K562 (cell line): ENCODE measurements at regions not wholly inside any gene's neighbourhood (a gene's known extent, or its start where the extent isn't known, plus 50 kb on each side); places are given as distances from the start of the nearest gene placed in this dataset.

Experiments used
- ATAC-seq: fragments of 200-7000 bp; cut with Tn5 transposase; 3 replicates; pipeline ENCODE4 v1.9.1; 2020; ENCODE audit warnings: moderate library complexity
- BruUV-seq: library from RNA; stranded (reverse); fragments of 400-500 nt; replicated peaks from 2 replicates; lab custom pipeline; 2021; lab: Mats Ljungman, UMichigan
- CTCF ChIA-PET: fragments of 300-600 bp; formaldehyde crosslinking; extraction: SDS; loops from one replicate; lab custom pipeline; 2021; ENCODE audit warnings: low intra/inter-chr PET ratio; lab: Yijun Ruan, JAX
- POLR2A ChIA-PET: fragments of 300-600, 350-650 bp; sonication (Branson Sonifier 250); formaldehyde crosslinking; extraction: SDS; loops from one replicate; lab custom pipeline; 2021; ENCODE audit warnings: antibody characterized with exemption, inconsistent platforms; lab: Yijun Ruan, JAX
- DNase-seq, 4 experiments: peaks; one replicate each; pipeline versions ENCODE4 v3.0.0 to v3.0.0-alpha.2; 2011 to 2018; ENCODE audit warnings: low spot score in 3 of 4, mixed read lengths in 3 of 4; ENCODE audit errors: extremely low read depth in 1 of 4
- FAIRE-seq: peaks from 2 replicates; lab custom pipeline; 2011; peaks lifted over from hg19 to GRCh38; lab: Jason Lieb, UNC
- H2AFZ ChIP-seq: 2 replicates; pipeline ENCODE4 v1.6.0; 2011; ENCODE audit warnings: low read depth, low read length, control low read depth, inconsistent platforms
- H3K27ac ChIP-seq: fragments of 200-600 bp; 3 replicates; pipeline ENCODE4 v1.8.0; 2011; ENCODE audit warnings: low read depth, mild to moderate bottlenecking, control low read depth, inconsistent platforms, low read length, moderate library complexity, mixed read lengths; ENCODE audit errors: extremely low read depth
- H3K27me3 ChIP-seq, 2 experiments: fragments of 300-600 bp in 1 of 2; 2 replicates in 1 of 2; 3 replicates in 1 of 2; pipeline versions ENCODE4 v1.6.0 to v1.8.0; 2011; ENCODE audit warnings: inconsistent platforms in 2 of 2, low read length in 2 of 2, mild to moderate bottlenecking in 1 of 2, mixed read lengths in 1 of 2, moderate library complexity in 1 of 2; ENCODE audit not compliant: control insufficient read depth in 2 of 2, insufficient read depth in 2 of 2
- H3K36me3 ChIP-seq: fragments of 300-600 bp; 3 replicates; pipeline ENCODE4 v1.8.0; 2011; ENCODE audit warnings: mild to moderate bottlenecking, low read length, inconsistent platforms; ENCODE audit not compliant: control insufficient read depth, insufficient read depth
- H3K4me1 ChIP-seq, 2 experiments: fragments of 200-600 bp in 1 of 2; replicated peaks in 1 of 2; 2 replicates in 1 of 2; 3 replicates in 1 of 2; pipeline versions ENCODE4 v1.5.1 to v1.8.0; 2011; ENCODE audit warnings: inconsistent platforms in 2 of 2, low read length in 2 of 2, mild to moderate bottlenecking in 1 of 2, mixed read lengths in 1 of 2, moderate library complexity in 1 of 2; ENCODE audit not compliant: control insufficient read depth in 2 of 2, insufficient read depth in 2 of 2
- H3K4me2 ChIP-seq: 2 replicates; pipeline ENCODE4 v1.6.1; 2011; ENCODE audit warnings: low read length, control low read depth, inconsistent platforms, mixed read lengths; ENCODE audit not compliant: insufficient read depth
- H3K4me3 ChIP-seq: fragments of 200-600 bp; sonication (generic), shearing (Covaris generic); 2 replicates; pipeline ENCODE4 v1.5.1; 2016; ENCODE audit warnings: control low read depth, inconsistent platforms
- H3K79me2 ChIP-seq: fragments of 200-600 bp; 3 replicates; pipeline ENCODE4 v1.8.0; 2011; ENCODE audit warnings: low read length, inconsistent platforms; ENCODE audit not compliant: control insufficient read depth, insufficient read depth
- H3K9ac ChIP-seq, 2 experiments: 2 replicates each; pipeline versions ENCODE4 v1.6.0 to v1.6.1; 2011; ENCODE audit warnings: low read depth in 2 of 2, low read length in 2 of 2, control low read depth in 1 of 2, inconsistent platforms in 1 of 2, mild to moderate bottlenecking in 1 of 2, mixed read lengths in 1 of 2; ENCODE audit not compliant: insufficient read depth in 1 of 2
- H3K9me1 ChIP-seq: one replicate; pipeline ENCODE4 v1.6.0; 2011; ENCODE audit warnings: inconsistent platforms, mild to moderate bottlenecking, low read length, moderate library complexity; ENCODE audit not compliant: control insufficient read depth, insufficient read depth
- H3K9me3 ChIP-seq: replicated peaks from 2 replicates; pipeline ENCODE4 v1.5.1; 2011; ENCODE audit warnings: low read depth, low read length, inconsistent platforms; ENCODE audit not compliant: control insufficient read depth, insufficient read depth
- H4K20me1 ChIP-seq: replicated peaks from 2 replicates; pipeline ENCODE4 v1.6.1; 2011; ENCODE audit warnings: low read length, inconsistent platforms, mixed read lengths; ENCODE audit not compliant: control insufficient read depth, insufficient read depth
- ATF1 ChIP-seq, 2 experiments: fragments of 450-650 bp in 1 of 2; IDR thresholded peaks; 2 replicates each; pipeline ENCODE4 v1.6.1; 2016; ENCODE audit warnings: missing compliant biosample characterization in 1 of 2, missing genetic modification characterization in 1 of 2
- EHMT2 ChIP-seq: fragments of 450-650 bp; IDR thresholded peaks from 2 replicates; pipeline ENCODE4 v1.6.1; 2018; ENCODE audit warnings: antibody characterized with exemption
- JUN ChIP-seq, 2 experiments: sonication (generic) in 1 of 2; formaldehyde crosslinking in 1 of 2; IDR thresholded peaks; 2 replicates each; pipeline versions ENCODE4 v1.6.1 to v1.8.0; 2012 to 2022; ENCODE audit warnings: borderline replicate concordance in 2 of 2, mild to moderate bottlenecking in 2 of 2, improper control_type of control experiment in 1 of 2, low read depth in 1 of 2, low read length in 1 of 2, missing genetic modification reagents in 1 of 2
- MED1 ChIP-seq: sonication (generic); formaldehyde crosslinking; IDR thresholded peaks from 2 replicates; pipeline ENCODE4 v1.8.1; 2023; ENCODE audit warnings: missing genetic modification reagents, borderline replicate concordance
- NR2F6 ChIP-seq: fragments of 450-650 bp; formaldehyde crosslinking; IDR thresholded peaks from 2 replicates; pipeline ENCODE4 v1.4.0; 2020; ENCODE audit warnings: mild to moderate bottlenecking
- PPARD ChIP-seq: fragments of 250-450 bp; sonication (Bioruptor Pico); IDR thresholded peaks from 2 replicates; pipeline ENCODE4 v1.8.0; 2022; ENCODE audit warnings: inconsistent platforms, mild to moderate bottlenecking, moderate library complexity
- RBM15 ChIP-seq: fragments of 200-400 bp; formaldehyde crosslinking; IDR thresholded peaks from 2 replicates; pipeline ENCODE4 v1.6.1; 2018; ENCODE audit warnings: mild to moderate bottlenecking, low read length, moderate library complexity; ENCODE audit not compliant: insufficient read depth
- SP2 ChIP-seq: IDR thresholded peaks from 2 replicates; pipeline ENCODE4 v1.6.1; 2011; ENCODE audit warnings: mild to moderate bottlenecking, low read depth, low read length, moderate library complexity; ENCODE audit not compliant: poor library complexity, severe bottlenecking; ENCODE audit errors: extremely low read depth
- TAL1 ChIP-seq: fragments of 450-650 bp; IDR thresholded peaks from 2 replicates; pipeline ENCODE4 v1.6.1; 2016; ENCODE audit warnings: mild to moderate bottlenecking
- XRCC4 ChIP-seq: IDR thresholded peaks from one replicate; pipeline ENCODE4 v1.6.1; 2011; ENCODE audit not compliant: insufficient read depth, insufficient read length; ENCODE audit errors: extremely low read depth
- ZNF282 ChIP-seq: sonication (generic); formaldehyde crosslinking; IDR thresholded peaks from 2 replicates; pipeline ENCODE4 v1.8.1; 2023; ENCODE audit warnings: missing genetic modification reagents
- ZNF395 ChIP-seq: fragments of 200-800 bp; sonication (Bioruptor generic); IDR thresholded peaks from 2 replicates; pipeline ENCODE4 v1.6.1; 2017; ENCODE audit warnings: missing genetic modification characterization, missing compliant biosample characterization
- WGBS: fragments of 100-300 bp; shearing (Covaris generic); methylation state at CpG from one replicate; pipeline ENCODE4 v1.1.6; 2016; ENCODE audit warnings: low coverage, mixed read lengths; ENCODE audit not compliant: insufficient coverage; ENCODE audit errors: missing lambda C conversion rate; 5-methylcytosine and 5-hydroxymethylcytosine counted together
- in situ Hi-C: fragments of 300-500 bp; cut with MboI; formaldehyde crosslinking; loops from 4 replicates; pipeline ENCODE4 v1.15.0; 2018; ENCODE audit warnings: inconsistent platforms, mixed read lengths
- intact Hi-C: fragments of 100-400 bp; cut with micrococcal nuclease; formaldehyde crosslinking; loops from 2 replicates; pipeline ENCODE4 v1.14.2; 2022

- in situ Hi-C loops, result no loop called here
- POLR2A ChIA-PET, result no interaction called here
- intact Hi-C loops, result no loop called here
- Histone ChIP-seq H3K79me2 (no peaks in the 10 kb centered on the region), H3K4me2 (no peak overlapping the region), H3K36me3 (no peaks in the 10 kb centered on the region)
- BruUV-seq, result no TSS peak
- DNase-seq, result no peak
- ATAC-seq, result no peak
- no peak for TF ChIP-seq NR2F6 (CRISPR knock-in tag)
- no peak for TF ChIP-seq SP2
- TF ChIP-seq ZNF395, result no peak
- no peak for TF ChIP-seq PPARD (CRISPR knock-in tag)
- TF ChIP-seq TAL1, result no peak
- TF ChIP-seq RBM15, result no peak
- TF ChIP-seq ZNF282 (CRISPR knock-in tag), result no peak
- TF ChIP-seq EHMT2, result no peak
- no peak for TF ChIP-seq ATF1 (CRISPR knock-in tag; IDR thresholded peaks at IDR 0.05)
- TF ChIP-seq ATF1 (tag; IDR thresholded peaks at IDR 0.05), result no peak
- TF ChIP-seq XRCC4, result no peak
- TF ChIP-seq MED1 (CRISPR knock-in tag), result no peak
- TF ChIP-seq JUN (IDR thresholded peaks at IDR 0.05; ENCODE audit: borderline replicate concordance, low read depth, low read length), result no peak
- no peak for TF ChIP-seq JUN (CRISPR knock-in tag; IDR thresholded peaks at IDR 0.05; ENCODE audit: borderline replicate concordance)
- TF ChIP-seq, all 486 proteins: peak for 0
- no peak overlapping the region for H3K9ac ChIP-seq
- H3K9me3 ChIP-seq, result no peaks in the 10 kb centered on the region
- H2AFZ ChIP-seq, result no peak overlapping the region
- CTCF ChIA-PET, result no interaction called here
- no peak overlapping the region for H3K27ac ChIP-seq
- H3K4me3 ChIP-seq, result no peak overlapping the region
- H4K20me1 ChIP-seq, result no peaks in the 10 kb centered on the region
- no peaks in the 10 kb centered on the region for H3K9me1 ChIP-seq
- H3K4me1 ChIP-seq, result no peaks in the 10 kb centered on the region
- WGBS, result 0% methylated on average over 3 of the region's 3 CpGs
- peaks cover 0 to 8% of the 10 kb centered on the region in 2 experiments; a peak in 2 of 5 replicates for H3K27me3 ChIP-seq
- FAIRE-seq, result no peak
These were observed 135.9 kb downstream of the AACS start for GRCh38 chr12:125201090-125201489.
